DND-41 (cell line): ENCODE measurements at regions not wholly inside any gene's neighbourhood (a gene's known extent, or its start where the extent isn't known, plus 50 kb on each side); places are given as distances from the start of the nearest gene placed in this dataset.

Experiments used
- EZH2 ChIP-seq: IDR thresholded peaks from 3 replicates; pipeline ENCODE4 v1.6.1; 2012; ENCODE audit warnings: borderline replicate concordance, low read depth, mild to moderate bottlenecking, moderate library complexity, low read length, inconsistent platforms; ENCODE audit not compliant: severe bottlenecking
- TF ChIP-seq, protein P1 (sequence below): IDR thresholded peaks from 2 replicates; pipeline ENCODE4 v1.5.1; 2012; ENCODE audit warnings: borderline replicate concordance, low read length, moderate library complexity, mild to moderate bottlenecking; ENCODE audit not compliant: poor library complexity, severe bottlenecking; ENCODE audit errors: extremely low read depth

DNA sequence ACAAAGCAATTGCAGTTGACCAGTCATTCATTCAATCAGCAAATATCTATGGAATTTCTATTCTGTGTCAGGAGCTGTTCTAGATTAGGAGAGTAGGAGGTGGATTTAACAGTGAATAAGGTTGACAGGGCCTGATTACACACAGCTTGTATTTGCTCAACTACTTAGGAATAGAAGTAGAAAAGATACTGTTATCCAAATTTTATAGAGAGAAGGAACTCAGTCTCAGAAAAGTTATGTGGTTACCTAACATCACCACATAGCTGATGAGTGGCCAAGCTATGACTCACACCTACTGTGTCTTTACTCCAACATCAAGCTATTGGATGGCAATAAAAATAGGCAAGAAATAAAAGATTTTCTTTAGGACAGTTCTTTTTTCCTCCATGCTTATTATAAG, 374.8 kb downstream of the RMST start:
- TF ChIP-seq, protein P1, sequence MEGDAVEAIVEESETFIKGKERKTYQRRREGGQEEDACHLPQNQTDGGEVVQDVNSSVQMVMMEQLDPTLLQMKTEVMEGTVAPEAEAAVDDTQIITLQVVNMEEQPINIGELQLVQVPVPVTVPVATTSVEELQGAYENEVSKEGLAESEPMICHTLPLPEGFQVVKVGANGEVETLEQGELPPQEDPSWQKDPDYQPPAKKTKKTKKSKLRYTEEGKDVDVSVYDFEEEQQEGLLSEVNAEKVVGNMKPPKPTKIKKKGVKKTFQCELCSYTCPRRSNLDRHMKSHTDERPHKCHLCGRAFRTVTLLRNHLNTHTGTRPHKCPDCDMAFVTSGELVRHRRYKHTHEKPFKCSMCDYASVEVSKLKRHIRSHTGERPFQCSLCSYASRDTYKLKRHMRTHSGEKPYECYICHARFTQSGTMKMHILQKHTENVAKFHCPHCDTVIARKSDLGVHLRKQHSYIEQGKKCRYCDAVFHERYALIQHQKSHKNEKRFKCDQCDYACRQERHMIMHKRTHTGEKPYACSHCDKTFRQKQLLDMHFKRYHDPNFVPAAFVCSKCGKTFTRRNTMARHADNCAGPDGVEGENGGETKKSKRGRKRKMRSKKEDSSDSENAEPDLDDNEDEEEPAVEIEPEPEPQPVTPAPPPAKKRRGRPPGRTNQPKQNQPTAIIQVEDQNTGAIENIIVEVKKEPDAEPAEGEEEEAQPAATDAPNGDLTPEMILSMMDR = no peak
- no peak for TF ChIP-seq EZH2
